SK-N-SH treated with all-trans-retinoic acid at 6 μM for 48 hours (cell line): ENCODE measurements at regions not wholly inside any gene's neighbourhood (a gene's known extent, or its start where the extent isn't known, plus 50 kb on each side); places are given as distances from the start of the nearest gene placed in this dataset.

ENCODE experiments used
- ATAC-seq: fragments of 200-7000 bp; cut with Tn5 transposase; 3 replicates; pipeline ENCODE4 v1.9.1; 2020; ENCODE audit warnings: mild to moderate bottlenecking, moderate library complexity
- ARNTL ChIP-seq: fragments of 450-650 bp; formaldehyde crosslinking; IDR thresholded peaks from 2 replicates; pipeline ENCODE4 v1.5.0; 2020; ENCODE audit warnings: low read depth, mild to moderate bottlenecking, moderate library complexity, borderline replicate concordance
- BACH2 ChIP-seq: fragments of 250-450 bp; sonication (Bioruptor Pico); IDR thresholded peaks from 2 replicates; pipeline ENCODE4 v1.9.0; 2021; ENCODE audit warnings: mild to moderate bottlenecking, borderline replicate concordance
- ESRRG ChIP-seq: fragments of 250-450 bp; sonication (Bioruptor Pico); IDR thresholded peaks from 2 replicates; pipeline ENCODE4 v1.6.1; 2021; ENCODE audit warnings: mild to moderate bottlenecking
- GLIS3 ChIP-seq: fragments of 250-450 bp; sonication (Bioruptor Pico); IDR thresholded peaks from 2 replicates; pipeline ENCODE4 v1.5.0; 2020; ENCODE audit warnings: mild to moderate bottlenecking, moderate library complexity
- ISL1 ChIP-seq: fragments of 250-450 bp; sonication (Bioruptor Pico); IDR thresholded peaks from 2 replicates; pipeline ENCODE4 v2.1.2; 2022; ENCODE audit warnings: mild to moderate bottlenecking, moderate library complexity
- RARB ChIP-seq: fragments of 250-450 bp; sonication (Bioruptor Pico); IDR thresholded peaks from 2 replicates; pipeline ENCODE4 v1.8.0; 2021; ENCODE audit warnings: mild to moderate bottlenecking, moderate library complexity
- SNAI2 ChIP-seq: fragments of 250-450 bp; sonication (Bioruptor Pico); IDR thresholded peaks from 2 replicates; pipeline ENCODE4 v1.5.0; 2020; ENCODE audit warnings: mild to moderate bottlenecking, moderate library complexity
- TCF4 ChIP-seq: fragments of 250-450 bp; sonication (Bioruptor Pico); IDR thresholded peaks from 2 replicates; pipeline ENCODE4 v1.8.0; 2021; ENCODE audit warnings: mild to moderate bottlenecking, moderate library complexity, borderline replicate concordance
- TOX ChIP-seq: fragments of 250-450 bp; sonication (Bioruptor Pico); IDR thresholded peaks from 2 replicates; pipeline ENCODE4 v1.8.0; 2021; ENCODE audit warnings: mild to moderate bottlenecking, moderate library complexity, borderline replicate concordance
- ZC3H10 ChIP-seq: fragments of 250-450 bp; sonication (Bioruptor Pico); IDR thresholded peaks from 2 replicates; pipeline ENCODE4 v1.5.1; 2021; ENCODE audit warnings: mild to moderate bottlenecking, moderate library complexity
- ZFP3 ChIP-seq: fragments of 250-450 bp; sonication (Bioruptor Pico); IDR thresholded peaks from 2 replicates; pipeline ENCODE4 v1.5.0; 2020; ENCODE audit warnings: mild to moderate bottlenecking, moderate library complexity
- ZNF565 ChIP-seq: fragments of 450-650 bp; formaldehyde crosslinking; conservative IDR thresholded peaks from 2 replicates; pipeline ENCODE4 v1.5.0; 2020; ENCODE audit warnings: low read depth, mild to moderate bottlenecking, moderate library complexity
- ZNF70 ChIP-seq: fragments of 450-650 bp; formaldehyde crosslinking; IDR thresholded peaks from 2 replicates; pipeline ENCODE4 v1.5.0; 2020; ENCODE audit warnings: mild to moderate bottlenecking, moderate library complexity
- TF ChIP-seq, protein P1 (sequence below): fragments of 250-450 bp; sonication (Bioruptor Pico); IDR thresholded peaks from 2 replicates; pipeline ENCODE4 v1.5.0; 2020; ENCODE audit warnings: mild to moderate bottlenecking, moderate library complexity
- TF ChIP-seq, protein P2 (sequence below): fragments of 250-450 bp; sonication (Bioruptor Pico); IDR thresholded peaks from 2 replicates; pipeline ENCODE4 v1.8.0; 2020; ENCODE audit warnings: mild to moderate bottlenecking, moderate library complexity, borderline replicate concordance
- TF ChIP-seq, protein P3 (sequence below): fragments of 250-450 bp; sonication (Bioruptor Pico); IDR thresholded peaks from 2 replicates; pipeline ENCODE4 v1.5.1; 2020; ENCODE audit warnings: low read depth, mild to moderate bottlenecking, moderate library complexity
- TF ChIP-seq, protein P4 (sequence below): fragments of 250-450 bp; sonication (Bioruptor Pico); IDR thresholded peaks from 2 replicates; pipeline ENCODE4 v1.5.1; 2021; ENCODE audit warnings: mild to moderate bottlenecking, moderate library complexity

DNA sequence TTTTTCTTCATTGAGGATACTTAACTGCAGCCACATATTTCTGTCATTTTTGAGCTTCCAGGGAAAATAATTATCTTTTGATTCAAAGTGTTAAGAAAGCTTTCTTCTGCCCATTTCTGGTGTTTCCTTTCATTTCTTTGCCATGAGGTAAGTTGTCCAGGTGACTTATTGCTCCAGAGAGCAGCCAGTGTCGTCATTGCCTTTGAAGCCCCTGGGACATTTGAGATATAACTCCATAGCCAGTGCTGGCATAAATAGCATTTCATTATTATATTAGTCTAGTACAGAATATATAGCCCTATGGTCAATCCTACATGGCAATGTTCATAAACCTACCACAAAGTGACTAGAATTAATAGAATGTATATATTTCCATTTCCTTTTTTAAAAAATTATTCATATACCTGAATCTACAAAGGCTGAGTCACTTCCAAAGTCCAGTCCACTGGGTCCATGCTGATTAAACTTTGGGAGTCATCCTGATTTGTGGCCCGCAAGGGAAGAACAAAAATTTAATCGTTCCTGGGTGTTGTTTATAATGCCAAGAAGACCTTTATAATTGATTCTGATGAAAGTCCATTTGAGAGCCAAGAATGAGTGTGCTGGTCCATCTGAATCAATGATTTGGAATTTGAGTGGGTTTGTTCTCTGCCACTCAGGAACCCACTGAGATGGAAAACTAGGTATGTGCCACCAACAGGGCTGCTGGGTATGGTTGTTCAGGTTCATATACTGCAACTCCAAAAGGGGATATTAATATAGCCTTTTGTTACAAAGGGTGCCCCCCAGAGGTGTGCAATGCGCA is 221.8 kb upstream of the PLXNA2 start (continued):
- TF ChIP-seq, protein P1, sequence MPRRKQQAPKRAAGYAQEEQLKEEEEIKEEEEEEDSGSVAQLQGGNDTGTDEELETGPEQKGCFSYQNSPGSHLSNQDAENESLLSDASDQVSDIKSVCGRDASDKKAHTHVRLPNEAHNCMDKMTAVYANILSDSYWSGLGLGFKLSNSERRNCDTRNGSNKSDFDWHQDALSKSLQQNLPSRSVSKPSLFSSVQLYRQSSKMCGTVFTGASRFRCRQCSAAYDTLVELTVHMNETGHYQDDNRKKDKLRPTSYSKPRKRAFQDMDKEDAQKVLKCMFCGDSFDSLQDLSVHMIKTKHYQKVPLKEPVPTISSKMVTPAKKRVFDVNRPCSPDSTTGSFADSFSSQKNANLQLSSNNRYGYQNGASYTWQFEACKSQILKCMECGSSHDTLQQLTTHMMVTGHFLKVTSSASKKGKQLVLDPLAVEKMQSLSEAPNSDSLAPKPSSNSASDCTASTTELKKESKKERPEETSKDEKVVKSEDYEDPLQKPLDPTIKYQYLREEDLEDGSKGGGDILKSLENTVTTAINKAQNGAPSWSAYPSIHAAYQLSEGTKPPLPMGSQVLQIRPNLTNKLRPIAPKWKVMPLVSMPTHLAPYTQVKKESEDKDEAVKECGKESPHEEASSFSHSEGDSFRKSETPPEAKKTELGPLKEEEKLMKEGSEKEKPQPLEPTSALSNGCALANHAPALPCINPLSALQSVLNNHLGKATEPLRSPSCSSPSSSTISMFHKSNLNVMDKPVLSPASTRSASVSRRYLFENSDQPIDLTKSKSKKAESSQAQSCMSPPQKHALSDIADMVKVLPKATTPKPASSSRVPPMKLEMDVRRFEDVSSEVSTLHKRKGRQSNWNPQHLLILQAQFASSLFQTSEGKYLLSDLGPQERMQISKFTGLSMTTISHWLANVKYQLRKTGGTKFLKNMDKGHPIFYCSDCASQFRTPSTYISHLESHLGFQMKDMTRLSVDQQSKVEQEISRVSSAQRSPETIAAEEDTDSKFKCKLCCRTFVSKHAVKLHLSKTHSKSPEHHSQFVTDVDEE: no peak
- TF ChIP-seq, protein P2, sequence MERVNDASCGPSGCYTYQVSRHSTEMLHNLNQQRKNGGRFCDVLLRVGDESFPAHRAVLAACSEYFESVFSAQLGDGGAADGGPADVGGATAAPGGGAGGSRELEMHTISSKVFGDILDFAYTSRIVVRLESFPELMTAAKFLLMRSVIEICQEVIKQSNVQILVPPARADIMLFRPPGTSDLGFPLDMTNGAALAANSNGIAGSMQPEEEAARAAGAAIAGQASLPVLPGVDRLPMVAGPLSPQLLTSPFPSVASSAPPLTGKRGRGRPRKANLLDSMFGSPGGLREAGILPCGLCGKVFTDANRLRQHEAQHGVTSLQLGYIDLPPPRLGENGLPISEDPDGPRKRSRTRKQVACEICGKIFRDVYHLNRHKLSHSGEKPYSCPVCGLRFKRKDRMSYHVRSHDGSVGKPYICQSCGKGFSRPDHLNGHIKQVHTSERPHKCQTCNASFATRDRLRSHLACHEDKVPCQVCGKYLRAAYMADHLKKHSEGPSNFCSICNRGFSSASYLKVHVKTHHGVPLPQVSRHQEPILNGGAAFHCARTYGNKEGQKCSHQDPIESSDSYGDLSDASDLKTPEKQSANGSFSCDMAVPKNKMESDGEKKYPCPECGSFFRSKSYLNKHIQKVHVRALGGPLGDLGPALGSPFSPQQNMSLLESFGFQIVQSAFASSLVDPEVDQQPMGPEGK: no peak
- no peak for TF ChIP-seq ZC3H10 (CRISPR knock-in tag)

DNA sequence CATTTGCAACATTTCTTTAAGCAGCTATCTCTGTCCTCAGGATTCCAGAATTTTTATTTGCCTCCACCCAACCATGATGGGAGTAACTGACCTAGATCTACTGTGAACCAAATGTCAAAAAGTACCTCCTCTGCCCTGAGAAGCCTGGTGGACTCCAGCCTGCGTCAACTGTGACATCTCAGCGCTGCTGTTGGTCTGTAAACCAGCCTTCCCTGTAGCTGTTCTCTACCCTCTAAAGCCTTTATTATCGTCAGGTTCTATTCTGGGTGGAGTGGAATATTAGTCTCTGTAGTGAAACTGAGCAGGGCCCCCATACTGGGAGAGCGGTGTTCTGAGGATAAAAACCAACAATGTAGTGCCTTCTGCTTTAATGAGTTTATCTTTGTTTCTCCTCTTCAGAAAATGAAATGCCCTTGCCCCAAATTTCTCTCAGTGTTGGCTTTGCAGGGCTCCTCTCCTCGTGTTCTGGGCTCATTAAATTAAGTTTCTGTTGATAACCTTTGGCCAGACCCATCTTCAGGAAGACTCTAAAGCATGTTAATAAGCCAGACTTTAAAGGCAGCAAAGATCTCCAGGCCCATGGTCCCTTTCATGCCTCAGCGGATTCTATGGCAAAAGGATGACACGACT is 223.1 kb upstream of the PLXNA2 start:
- TF ChIP-seq TOX (CRISPR knock-in tag): no peak
- no peak for TF ChIP-seq ZC3H10 (CRISPR knock-in tag)
- no peak for TF ChIP-seq ISL1 (CRISPR knock-in tag)
- TF ChIP-seq BACH2 (CRISPR knock-in tag): no peak
- no peak for TF ChIP-seq ARNTL (CRISPR knock-in tag)
- TF ChIP-seq ZFP3: no peak
- TF ChIP-seq ESRRG: no peak
- no peak for TF ChIP-seq ZNF565 (CRISPR knock-in tag)
- no peak for TF ChIP-seq TCF4 (CRISPR knock-in tag)
- TF ChIP-seq, protein P2: no peak
- TF ChIP-seq RARB: no peak
- TF ChIP-seq ZNF70 (CRISPR knock-in tag): no peak
- TF ChIP-seq, protein P3, sequence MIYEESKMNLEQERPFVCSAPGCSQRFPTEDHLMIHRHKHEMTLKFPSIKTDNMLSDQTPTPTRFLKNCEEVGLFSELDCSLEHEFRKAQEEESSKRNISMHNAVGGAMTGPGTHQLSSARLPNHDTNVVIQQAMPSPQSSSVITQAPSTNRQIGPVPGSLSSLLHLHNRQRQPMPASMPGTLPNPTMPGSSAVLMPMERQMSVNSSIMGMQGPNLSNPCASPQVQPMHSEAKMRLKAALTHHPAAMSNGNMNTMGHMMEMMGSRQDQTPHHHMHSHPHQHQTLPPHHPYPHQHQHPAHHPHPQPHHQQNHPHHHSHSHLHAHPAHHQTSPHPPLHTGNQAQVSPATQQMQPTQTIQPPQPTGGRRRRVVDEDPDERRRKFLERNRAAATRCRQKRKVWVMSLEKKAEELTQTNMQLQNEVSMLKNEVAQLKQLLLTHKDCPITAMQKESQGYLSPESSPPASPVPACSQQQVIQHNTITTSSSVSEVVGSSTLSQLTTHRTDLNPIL (CRISPR knock-in tag): no peak
- TF ChIP-seq GLIS3: no peak
- no peak for ATAC-seq

DNA sequence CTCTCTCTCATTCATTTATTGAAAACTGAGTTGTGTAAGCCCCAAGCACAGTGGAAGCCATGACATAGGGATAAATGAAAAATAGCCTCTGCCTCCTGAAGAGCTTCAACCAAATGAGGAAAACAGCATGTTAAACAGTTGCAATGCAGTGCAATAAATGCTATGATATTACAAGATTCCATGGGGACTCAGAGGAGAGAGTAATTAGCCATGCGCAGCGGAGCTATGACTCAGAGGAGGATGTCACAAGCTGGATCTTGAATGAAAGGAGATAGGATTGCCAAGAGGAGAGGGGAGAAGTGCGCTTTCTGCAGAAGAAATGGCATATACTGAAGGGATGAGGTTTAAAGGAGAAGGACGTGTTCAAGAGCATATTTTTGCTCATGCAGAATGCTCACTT is 231.3 kb upstream of the PLXNA2 start:
- TF ChIP-seq, protein P1: no peak
- TF ChIP-seq, protein P4, sequence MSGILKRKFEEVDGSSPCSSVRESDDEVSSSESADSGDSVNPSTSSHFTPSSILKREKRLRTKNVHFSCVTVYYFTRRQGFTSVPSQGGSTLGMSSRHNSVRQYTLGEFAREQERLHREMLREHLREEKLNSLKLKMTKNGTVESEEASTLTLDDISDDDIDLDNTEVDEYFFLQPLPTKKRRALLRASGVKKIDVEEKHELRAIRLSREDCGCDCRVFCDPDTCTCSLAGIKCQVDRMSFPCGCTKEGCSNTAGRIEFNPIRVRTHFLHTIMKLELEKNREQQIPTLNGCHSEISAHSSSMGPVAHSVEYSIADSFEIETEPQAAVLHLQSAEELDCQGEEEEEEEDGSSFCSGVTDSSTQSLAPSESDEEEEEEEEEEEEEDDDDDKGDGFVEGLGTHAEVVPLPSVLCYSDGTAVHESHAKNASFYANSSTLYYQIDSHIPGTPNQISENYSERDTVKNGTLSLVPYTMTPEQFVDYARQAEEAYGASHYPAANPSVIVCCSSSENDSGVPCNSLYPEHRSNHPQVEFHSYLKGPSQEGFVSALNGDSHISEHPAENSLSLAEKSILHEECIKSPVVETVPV: no peak
- no peak for TF ChIP-seq ESRRG
- no peak for TF ChIP-seq RARB
- no peak for TF ChIP-seq SNAI2
- TF ChIP-seq, all 23 proteins: peak for 0
- ATAC-seq: peak; percentile 93
